NCI-H2196 treated with DMSO at 0.1 percent for 48 hours (cell line): ENCODE measurements at regions not wholly inside any gene's neighbourhood (a gene's known extent, or its start where the extent isn't known, plus 50 kb on each side); places are given as distances from the start of the nearest gene placed in this dataset.
"Not testable (repeated sequence)": the region's sequence is repeated elsewhere in the genome, so short reads cannot be mapped to it uniquely, and the experiment has no call there.

Source experiments
- DNase-seq: peaks from one replicate; lab custom pipeline; 2025; ENCODE audit not compliant: unreplicated experiment; lab: John Stamatoyannopoulos, UW

DNA sequence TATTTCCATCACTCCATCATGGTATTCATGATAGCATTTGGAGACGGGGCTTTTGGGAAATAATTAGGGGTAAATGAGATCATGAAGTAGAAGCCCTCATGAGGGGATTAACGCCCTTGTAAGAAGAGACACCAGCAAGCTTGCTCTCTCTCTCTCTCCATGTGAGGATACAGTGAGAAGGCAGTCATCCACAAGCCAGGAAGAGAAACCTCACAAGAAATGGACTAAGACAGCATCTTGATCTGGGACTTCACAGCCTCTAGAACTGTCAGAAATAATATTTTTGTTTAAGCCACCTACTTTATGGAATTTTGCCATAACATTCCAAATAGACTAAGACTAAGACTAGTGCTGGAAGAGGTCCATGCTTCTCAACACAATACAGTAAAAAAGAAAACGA, 464.6 kb upstream of the GCFC2 start:
- no peak for DNase-seq

DNA sequence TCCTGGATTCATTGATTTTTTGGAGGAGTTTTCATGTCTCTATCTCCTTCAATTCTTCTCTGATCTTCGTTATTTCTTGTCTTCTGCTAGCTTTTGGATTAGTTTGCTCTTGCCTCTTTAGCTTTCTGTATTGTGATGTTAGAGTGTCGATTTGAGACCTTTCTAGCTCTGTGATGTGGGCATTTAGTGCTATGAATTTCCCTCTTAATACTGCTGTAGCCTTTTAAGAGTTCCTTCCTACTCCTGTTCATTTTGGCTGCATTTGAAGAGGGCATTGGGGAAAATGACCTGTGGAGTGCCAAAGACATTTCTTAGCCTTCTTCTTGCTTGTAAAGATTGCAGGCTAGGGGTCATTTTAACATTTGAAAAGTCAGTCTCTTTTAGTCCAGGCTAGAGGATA, 463.8 kb upstream of the GCFC2 start:
- DNase-seq, result no peak

DNA sequence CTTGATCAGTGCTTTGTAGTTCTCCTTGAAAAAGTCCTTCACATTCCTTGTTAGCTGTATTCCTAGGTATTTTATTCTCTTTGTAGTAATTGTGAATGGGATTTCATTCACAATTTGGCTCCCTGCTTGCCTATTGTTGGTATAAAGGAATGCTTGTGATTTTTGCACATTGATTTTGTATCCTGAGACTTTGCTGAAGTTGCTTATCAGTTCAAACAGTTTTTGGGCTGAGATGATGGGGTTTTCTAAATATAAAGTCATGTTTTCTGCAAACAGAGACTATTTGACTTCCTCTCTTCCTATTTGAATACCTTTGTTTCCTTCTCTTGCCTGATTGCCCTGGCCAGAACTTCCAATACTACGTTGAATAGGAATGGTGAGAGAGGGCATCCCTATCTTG, 462.5 kb upstream of the GCFC2 start:
- not testable (repeated sequence) for DNase-seq

DNA sequence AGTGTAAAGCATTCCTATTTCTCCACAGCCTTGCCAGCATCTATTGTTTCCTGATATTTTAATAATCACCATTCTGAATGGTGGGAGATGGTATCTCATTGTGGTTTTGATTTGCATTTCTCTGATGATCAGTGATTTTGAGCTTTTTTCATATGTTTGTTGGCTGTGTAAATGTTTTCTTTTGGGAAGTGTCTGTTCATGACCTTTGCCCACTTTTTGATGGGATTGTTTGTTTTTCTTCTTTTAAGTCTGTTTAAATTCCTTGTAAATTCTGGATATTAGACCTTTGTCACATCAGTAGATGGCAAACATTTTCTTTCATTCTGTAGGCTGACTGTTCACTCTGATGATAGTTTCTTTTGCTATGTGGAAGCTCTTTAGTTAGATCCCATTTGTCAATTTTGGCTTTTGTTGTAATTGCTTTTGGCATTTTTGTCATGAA, 461.5 kb upstream of the GCFC2 start:
- DNase-seq, result not testable (repeated sequence)

DNA sequence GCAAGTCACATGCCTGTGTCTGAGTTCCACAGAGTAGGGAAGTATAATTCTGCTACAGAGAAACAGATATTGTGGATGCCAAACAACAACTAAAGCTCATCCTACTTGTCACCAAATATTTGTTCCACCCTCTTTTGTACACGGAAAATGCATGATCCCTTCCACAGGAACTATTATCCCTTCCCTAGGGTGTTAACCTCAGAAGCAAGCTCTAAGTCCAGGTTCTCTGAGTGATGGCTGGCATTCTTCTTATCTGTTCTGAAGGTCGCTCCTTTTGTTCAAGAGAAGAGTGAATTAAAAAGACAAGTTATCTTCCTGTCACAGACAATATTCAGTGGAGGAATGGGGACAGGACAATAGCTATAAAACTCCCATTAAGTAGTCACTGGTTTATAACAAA, 460.1 kb upstream of the GCFC2 start:
- DNase-seq, result no peak

DNA sequence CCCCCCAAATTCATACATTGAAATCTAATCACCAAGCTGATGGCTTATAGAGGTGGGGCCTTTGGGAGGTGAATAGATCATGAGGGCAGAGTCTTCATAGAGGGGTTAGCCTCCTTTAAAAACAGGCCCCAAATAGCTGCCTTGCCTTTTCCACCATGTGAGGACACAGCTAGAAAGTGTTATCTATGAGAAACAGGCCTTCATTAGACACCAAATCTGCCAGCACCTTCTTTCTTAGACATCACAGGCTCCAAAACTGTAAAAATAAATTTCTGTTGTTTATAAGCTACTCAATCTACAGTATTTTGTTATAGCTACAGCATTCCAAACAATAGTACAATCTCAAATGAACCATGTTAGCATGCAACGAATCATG, 459.3 kb upstream of the GCFC2 start:
- no peak for DNase-seq

DNA sequence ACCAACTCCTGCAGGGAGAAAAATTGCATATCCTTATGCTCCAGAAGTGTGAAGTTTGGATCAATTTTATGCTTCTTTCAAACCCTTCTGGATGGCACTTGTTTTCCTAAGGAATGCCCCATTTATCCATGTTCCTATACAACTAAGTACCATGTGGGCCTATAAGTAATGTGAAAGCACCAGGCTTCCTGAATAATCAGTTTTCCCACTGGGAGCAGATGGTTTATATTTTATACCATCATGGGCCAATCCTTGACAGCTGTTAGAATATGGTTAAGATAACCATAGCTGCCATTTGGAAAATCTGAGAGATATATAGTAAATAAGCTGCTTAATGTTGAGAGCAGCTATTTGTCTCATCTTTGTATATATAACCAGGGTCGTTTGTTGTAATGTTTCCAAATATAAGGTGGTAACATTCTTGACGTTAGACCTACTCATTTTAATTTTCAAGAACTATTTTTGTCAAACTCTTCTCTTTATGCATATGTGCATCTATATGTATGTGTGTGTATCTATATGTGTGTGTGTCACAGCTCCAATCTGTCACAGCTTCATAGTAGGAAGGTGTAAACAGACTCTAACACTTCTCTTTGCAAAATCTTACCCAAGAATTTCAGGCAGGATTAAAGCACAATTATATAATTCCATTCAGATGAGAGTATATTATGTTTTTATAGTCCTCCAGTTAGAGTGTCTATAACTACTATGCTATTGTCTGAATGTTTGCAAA, 458.7 kb upstream of the GCFC2 start:
- DNase-seq, result no peak

DNA sequence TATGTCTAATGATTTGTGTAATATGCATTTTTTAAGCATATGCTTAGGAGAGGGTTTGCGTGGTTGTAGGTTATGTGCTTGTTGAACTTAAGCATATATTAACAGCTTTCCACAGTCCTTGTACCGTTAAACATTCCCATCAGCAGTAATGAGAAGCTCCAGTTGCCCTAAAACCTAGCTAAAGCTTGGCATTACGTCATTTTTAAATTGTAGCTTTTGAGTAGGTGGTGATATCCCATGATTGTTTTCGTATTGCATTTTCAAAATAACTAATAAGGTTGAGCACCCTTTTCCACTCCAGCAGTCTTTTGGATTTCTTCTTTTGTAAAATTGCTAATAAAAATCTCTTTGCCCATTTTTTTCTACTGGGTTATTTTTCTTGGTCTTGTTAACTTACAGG, 453.1 kb upstream of the GCFC2 start:
- DNase-seq, result no peak

DNA sequence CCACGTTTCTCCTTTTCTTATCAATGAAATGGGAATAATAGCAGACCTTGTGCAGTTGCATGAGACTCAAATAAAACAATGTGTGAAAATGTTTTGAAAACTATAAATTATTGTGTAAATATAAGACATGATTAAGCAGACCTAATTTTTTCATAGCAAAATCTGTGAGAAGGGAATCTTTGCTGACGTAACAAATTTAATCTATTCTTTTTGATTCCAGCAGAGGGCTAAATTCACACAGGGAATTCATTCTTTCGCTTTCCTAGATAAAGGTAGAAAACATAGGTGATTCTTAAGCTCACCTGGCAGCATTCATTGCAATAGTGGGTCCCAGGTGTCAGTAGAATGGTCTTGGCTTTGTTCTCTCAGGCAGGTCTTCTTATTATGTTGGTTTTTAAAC, 450.0 kb upstream of the GCFC2 start:
- DNase-seq, result no peak

DNA sequence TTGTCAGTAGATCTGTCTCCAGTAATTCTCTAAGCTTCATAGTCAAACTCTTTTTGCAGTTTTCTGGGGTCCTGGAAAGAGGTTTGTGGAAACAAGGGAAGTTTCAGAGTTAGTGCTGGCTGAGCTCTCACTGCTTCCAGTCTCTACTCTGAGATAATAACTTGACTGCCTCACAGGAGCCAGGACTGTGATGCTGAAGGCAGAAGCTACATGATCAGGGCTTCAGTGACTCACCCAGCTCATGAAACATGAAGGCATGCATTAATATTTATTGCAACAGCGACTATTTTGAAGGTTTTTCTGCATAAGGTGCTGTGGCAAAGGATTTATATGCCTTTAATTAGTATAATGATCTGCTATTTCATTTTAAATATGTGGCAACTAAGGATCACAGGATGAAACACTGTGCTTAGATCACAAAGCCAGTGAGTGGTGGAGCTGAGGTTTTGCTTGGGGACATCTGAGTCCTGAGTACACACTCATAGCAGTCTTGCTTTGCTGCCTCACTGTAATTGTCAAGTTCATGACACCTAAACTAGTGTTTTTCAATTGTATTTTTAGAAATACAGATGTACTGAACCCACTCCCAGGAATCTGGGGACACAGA, 448.4 kb upstream of the GCFC2 start:
- no peak for DNase-seq

DNA sequence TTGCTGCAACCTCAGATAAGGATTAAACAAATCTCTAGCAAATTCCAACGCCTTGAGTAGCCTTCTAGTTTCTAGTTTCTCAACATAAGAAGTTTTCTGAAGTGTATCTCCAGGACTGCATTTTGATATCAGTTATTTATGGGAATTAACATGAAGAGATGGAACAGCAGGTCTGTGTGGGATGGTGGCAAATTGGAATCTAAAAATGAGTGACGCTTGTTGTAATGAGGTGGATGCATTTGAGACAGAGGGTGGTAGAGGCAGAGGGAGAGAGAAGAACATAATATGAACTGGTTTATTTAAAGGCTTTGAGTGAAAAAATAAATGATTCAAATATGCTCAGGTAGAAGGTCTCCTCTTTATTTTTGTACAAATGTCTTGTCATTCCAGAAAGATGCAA, 446.8 kb upstream of the GCFC2 start:
- no peak for DNase-seq

DNA sequence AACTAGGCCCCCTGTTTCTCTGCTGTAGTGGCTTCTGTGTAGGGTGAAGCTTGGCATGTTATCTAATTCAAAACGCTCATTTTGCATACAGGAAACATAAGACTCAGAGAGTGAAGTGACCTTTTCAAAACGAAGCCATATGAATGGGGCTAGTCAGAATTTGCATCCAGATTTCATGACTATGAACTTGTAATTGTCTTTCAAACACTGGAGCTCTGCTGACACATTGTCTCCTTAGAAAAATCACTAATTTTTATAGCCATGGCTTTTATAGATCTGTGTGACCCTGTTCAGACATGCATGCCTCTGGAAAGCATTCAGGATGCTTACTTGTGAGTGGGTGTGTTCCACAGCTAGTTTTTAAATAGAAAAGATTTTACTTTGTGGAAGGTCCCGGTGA, 444.3 kb upstream of the GCFC2 start:
- no peak for DNase-seq

DNA sequence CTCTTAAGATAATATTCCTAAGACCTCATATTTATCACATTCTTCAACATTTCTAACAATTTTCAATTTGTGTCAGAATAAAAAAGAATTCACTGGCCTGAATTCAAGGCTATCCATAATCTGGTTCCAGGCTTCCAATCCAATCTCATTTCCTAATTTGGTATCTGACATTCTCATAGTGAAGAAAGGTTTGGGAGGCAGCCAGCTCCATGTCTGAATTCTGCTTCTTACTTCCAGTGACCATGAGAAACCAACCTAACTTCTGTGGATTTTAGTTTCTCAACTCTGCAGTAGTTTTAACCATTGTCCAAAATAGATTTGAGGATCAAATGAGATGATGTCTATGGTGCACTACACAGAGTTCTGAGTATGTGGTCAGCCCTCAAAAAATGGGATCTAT, 439.1 kb upstream of the GCFC2 start:
- DNase-seq, result no peak

DNA sequence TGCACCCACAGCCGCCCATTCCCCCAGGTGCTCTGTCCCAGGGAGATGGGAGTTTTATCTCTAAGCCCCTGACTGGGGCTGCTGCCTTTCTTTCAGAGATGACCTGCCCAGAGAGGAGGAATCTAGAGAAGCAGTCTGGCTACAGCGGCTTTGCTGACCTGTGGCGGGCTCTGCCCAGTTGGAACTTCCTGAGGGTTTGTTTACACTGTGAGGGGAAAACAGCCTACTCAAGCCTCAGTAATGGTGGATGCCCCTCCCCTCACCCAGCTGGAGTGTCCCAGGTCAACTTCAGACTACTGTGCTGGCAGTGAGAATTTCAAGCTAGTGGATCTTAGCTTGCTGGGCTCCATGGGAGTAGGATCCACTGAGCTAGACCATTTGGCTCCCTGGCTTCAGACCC, 428.6 kb upstream of the GCFC2 start:
- not testable (repeated sequence) for DNase-seq

DNA sequence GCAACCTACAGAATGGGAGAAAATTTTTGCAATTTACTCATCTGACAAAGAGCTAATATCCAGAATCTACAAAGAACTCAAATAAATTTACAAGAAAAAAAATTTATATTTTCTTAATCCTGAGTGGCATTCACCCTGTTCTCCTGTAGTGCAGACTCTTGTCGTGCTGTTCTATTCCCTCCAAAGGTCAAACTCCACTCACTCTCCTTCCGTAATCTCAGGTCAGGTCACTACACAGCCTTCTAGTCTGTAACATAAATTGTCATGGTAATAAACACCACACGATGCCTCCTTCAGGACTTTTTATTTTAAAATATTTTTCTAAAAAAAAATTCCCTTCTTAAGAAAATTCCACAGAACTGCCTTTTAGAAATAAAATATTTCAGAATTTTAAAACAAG, 417.9 kb upstream of the GCFC2 start:
- DNase-seq, result no peak

DNA sequence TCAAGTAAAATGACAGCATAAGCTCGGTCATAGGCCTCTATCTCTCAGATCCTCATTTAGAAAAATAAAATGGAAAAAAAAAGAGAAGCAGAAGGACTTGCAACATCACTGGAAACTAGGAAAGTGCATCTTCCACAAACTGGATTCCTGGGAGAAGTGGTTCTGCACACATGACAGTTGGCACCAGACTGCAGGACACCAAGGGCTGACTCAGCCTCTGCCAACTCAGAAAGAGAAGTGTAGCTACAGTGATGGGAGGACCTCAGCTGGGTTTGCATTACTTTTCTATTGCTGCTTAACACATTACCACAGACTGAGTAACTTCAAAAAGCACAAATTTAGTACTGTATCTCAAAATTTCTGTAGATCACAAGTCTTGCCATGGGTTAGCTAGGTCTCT, 409.5 kb upstream of the GCFC2 start:
- DNase-seq, result no peak

DNA sequence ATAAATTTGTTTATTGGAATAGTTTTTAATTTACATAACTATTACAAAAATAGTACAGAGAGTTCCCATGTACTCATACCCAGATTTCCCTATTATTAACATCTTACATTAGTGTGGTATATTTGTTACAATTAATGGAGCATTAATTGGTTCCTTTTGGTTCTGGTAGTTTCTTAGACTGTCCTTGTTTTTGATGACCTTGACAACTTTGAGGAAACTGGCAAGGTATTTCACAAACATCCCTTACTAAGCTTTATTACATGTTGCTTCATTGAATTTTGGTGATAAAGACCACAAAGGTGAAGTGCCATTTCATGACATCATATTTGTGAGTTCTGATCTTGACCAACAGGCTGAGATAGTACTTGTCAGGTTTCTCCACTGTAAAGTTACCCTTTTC, 379.0 kb upstream of the GCFC2 start:
- no peak for DNase-seq

DNA sequence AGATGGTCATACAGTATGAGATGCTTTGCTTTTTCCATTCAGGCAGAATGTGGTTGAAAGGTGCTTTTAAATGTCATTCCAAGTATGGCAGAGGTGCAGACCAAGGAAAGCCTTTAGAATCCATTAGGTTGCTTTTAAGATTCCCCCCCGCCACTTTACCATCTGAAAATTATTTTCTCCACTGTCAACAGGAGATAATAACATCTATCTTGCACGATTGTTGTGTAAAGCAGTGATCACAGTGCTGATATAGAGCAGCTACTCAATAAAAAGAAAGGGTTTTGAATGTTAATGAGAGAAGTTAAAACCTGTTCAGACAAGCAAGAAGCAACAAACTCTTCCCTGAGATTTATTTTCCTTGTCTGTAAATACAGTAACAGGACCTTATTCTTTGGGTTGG, 372.5 kb upstream of the GCFC2 start:
- no peak for DNase-seq

DNA sequence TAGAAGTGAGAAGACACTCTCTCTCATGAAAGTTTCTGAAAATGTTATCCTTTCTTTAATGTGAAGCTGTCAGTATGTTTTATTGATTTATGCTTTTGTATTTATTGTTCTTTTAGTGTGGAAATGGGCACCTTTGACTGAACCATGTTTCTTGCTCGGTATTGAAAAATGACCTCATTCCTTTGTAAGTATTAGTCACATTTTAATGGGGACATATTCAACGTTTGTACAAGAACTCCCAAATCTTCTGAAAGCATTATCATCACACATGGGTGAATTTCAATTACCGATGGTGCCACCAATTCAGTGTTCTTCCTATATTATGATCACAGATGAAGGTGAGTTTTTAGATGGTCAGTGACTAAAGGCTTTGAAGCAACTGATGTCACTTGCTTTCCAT, 371.8 kb upstream of the GCFC2 start:
- DNase-seq, result no peak

DNA sequence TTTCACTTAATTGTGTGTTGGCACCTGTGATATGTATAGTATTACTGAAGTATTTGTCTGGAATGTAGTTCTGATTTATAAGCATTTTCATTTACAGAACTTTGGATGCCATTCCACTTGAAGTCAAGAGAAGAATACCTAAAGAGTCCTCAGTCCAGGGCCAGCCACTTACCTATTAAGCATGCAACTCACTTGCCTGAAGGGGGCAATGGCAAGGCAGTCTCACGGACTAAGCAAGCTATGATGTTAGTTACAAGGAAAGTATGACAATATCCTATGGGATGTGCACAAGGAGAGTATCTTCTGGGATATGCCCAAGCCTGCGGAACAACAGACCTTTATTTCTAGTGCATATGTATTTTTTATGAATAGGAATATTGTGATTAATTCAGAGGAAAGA, 369.4 kb upstream of the GCFC2 start:
- no peak for DNase-seq

DNA sequence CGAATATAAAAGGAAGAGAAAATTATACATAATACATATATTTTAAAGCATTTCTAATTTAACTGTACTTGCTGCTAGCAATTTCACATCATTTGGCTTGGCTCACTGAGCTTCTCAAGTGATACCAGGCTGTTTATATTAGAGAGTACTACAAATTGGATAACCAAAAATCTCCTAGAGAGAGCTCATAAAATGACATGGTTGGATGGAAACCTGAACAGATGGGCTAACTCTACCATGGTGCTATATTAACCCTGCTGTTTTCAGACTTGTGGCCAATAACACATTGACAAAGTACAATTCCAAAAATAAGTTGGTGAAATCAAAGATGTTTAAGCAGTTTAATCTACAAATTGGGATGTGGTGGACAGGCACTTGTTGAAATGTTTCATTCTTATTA, 364.4 kb upstream of the GCFC2 start:
- no peak for DNase-seq

DNA sequence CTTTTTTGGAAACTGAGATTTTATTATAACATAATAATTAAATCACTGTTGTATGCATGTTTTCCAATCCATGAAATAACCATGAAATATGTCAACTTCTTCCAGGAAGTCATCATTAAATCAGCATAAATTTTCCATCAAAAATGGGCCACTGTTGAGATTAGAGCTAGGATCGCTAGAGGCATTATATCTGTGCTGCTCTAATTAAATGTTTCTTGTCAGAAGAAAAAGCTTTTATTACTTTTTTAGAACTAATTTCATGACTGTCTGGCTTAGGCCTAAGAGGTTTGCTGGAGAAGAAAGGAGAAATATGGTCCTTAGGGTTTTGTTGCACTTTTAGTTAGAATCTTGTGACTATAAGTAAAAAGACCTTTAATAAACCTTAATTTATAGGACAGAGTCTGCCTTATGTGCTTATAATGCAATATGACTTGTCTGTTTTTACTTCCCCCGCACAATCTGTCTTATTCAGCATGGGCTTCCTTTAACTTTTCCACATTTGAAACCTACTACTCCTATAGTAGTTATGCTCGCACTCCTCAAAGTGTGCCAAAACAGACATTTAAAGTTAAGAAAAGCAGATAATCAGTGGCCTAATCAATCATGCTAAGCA, 363.4 kb upstream of the GCFC2 start:
- DNase-seq, result no peak

DNA sequence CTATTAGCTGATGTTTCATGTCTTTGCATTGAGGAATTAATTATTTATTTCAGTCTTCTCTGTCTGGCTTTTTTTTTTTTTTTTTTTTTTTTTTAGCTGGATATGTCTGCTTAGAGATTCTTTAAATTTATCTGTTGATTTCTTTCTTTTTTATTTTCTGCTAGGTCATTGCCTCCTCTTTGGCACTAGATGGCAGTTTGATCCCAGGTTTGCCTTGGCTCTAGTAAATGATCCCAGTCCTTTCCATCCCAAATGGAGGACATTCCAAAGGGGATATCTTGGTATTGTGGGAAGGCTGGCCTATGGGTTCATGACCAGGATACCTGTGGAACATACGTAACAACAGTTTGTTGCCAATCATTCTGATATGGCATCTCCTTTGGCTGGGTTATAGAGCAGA, 339.5 kb upstream of the GCFC2 start:
- DNase-seq, result no peak
